ENCODE measurements at regions not wholly inside any gene's neighbourhood (a gene's known extent, or its start where the extent isn't known, plus 50 kb on each side); places are given as distances from the start of the nearest gene placed in this dataset.

GRCh38 chr3:30511524-30512251 lies 94.7 kb upstream of the TGFBR2 start:
- no peak for TF ChIP-seq CSDC2 (CRISPR knock-in tag; IDR thresholded peaks at IDR 0.05)
- no peak for TF ChIP-seq TSHZ2 (CRISPR knock-in tag; IDR thresholded peaks at IDR 0.05)
- no peak for TF ChIP-seq PATZ1 (CRISPR knock-in tag; IDR thresholded peaks at IDR 0.05; ENCODE audit: borderline replicate concordance)
- TF ChIP-seq CREB5 (CRISPR knock-in tag; IDR thresholded peaks at IDR 0.05; ENCODE audit: low read depth), result no peak
- no peak for TF ChIP-seq ARNTL (CRISPR knock-in tag; IDR thresholded peaks at IDR 0.05; ENCODE audit: borderline replicate concordance, low read depth)
- TF ChIP-seq TOX (CRISPR knock-in tag; IDR thresholded peaks at IDR 0.05; ENCODE audit: borderline replicate concordance), result no peak
- no peak for TF ChIP-seq TCF4 (CRISPR knock-in tag; IDR thresholded peaks at IDR 0.05; ENCODE audit: borderline replicate concordance)
- TF ChIP-seq ZFP30 (CRISPR knock-in tag; IDR thresholded peaks at IDR 0.05), result no peak

Measured in SK-N-SH treated with all-trans-retinoic acid at 6 μM for 48 hours (cell line).